GM12892 (cell line): ENCODE measurements at regions not wholly inside any gene's neighbourhood (a gene's known extent, or its start where the extent isn't known, plus 50 kb on each side); places are given as distances from the start of the nearest gene placed in this dataset.
"Not testable (repeated sequence)": the region's sequence is repeated elsewhere in the genome, so short reads cannot be mapped to it uniquely, and the experiment has no call there.

ENCODE experiments used
- DNase-seq: peaks from one replicate; pipeline ENCODE4 v3.0.0; 2011; ENCODE audit not compliant: insufficient read length
- FAIRE-seq: peaks from 2 replicates; lab custom pipeline; 2011; peaks lifted over from hg19 to GRCh38; lab: Jason Lieb, UNC
- POLR2A ChIP-seq: IDR thresholded peaks from 2 replicates; pipeline ENCODE4 v1.6.1; 2011; ENCODE audit warnings: low read depth, low read length, control low read depth
- POLR2AphosphoS5 ChIP-seq: IDR thresholded peaks from 2 replicates; pipeline ENCODE4 v1.6.1; 2011; ENCODE audit warnings: low read depth, low read length, control low read depth
- TAF1 ChIP-seq: IDR thresholded peaks from 2 replicates; pipeline ENCODE4 v1.6.1; 2011; ENCODE audit warnings: low read depth, mild to moderate bottlenecking, control low read depth, low read length, borderline replicate concordance

DNA sequence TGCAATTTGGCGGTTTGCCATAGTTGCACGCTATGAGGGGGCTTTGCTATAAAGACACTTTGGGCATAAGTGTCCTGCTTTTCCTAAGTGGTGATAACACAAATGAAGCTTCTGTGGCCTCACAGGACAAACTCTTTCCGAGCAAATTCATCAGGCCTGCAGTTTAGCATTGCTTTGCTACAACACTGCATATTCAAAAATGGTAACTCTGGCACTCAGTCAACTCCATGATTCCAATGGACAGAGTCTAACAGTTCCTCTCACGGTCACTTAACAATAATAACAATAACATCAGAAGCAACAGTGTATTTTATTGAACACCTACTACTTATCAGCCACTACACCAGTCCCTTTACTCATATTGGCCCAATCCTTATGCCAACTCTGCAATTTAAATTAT lies 222.5 kb downstream of the FRK start:
- no peak for DNase-seq
- no peak for FAIRE-seq
- TF ChIP-seq POLR2A, result no peak
- no peak for TF ChIP-seq TAF1
- no peak for TF ChIP-seq POLR2AphosphoS5

DNA sequence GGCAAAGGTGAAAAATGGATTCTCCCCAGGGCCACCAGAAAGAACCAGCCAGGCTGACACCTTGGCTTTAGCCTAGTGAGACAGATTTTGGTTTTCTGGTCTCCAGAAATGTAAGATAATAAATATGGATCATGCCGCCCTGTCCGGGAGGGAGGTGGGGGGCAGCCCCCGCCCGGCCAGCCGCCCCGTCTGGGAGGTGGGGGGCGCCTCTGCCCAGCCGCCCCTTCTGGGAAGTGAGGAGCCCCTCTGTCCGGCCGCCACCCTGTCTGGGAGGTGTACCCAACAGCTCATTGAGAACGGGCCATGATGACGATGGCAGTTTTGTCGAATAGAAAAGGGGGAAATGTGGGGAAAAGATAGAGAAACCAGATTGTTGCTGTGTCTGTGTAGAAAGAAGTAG lies 224.3 kb downstream of the FRK start:
- not testable (repeated sequence) for FAIRE-seq, DNase-seq

DNA sequence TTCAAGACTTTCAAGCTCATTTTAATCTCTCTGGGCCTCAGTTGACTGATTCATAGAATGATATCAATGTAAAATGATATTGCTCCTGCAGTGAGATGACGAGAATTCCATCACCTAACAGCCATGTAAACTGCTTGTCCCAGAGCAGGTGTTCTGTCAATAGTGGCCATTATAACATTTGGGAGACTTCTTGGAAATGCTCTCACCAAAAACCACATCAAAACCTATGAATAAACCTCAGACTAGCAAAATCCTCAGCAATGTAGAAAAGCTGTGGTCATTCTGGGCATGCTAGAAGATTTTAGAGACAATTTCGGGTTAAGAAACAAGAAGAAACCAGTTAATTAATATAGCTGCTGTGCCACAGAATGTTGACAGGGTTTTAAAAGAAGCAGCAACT lies 225.4 kb downstream of the FRK start:
- TF ChIP-seq POLR2A, result no peak
- TF ChIP-seq TAF1, result no peak
- TF ChIP-seq POLR2AphosphoS5, result no peak
- no peak for FAIRE-seq
- DNase-seq, result no peak

DNA sequence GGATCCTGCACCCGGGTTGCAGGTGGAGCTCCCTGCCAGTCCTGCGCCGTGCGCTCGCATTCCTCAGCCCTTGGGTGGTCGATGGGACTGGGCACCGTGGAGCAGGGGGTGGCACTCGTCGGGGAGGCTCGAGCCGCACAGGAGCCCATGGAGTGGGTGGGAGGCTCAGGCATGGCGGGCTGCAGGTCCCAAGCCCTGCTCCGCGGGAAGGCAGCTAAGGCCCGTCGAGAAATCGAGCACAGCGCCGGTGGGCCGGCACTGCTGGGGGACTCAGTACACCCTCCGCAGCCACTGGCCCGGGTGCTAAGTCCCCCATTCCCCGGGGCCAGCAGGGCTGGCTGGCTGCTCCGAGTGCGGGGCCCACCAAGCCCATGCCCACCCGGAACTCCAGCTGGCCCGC lies 226.1 kb downstream of the FRK start:
- not testable (repeated sequence) for FAIRE-seq, DNase-seq

DNA sequence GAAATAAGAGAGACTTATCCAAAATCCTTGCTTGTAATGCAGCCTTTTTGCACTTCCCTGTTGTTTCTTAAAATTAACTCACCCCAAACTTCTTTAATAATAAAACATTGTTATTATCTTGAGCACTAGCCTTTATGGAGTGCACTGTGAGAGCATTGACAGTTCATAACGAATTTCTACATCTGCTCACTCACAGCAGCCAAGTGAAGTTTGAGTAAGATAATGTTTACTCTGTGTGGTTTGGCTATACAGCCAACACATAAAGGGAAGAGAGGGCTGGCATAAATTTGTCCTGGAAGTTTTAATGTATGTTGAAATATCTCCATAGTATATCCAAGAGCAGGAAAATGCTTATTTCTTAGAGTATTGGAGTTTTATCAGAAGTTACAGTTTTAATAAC lies 227.9 kb downstream of the FRK start:
- DNase-seq, result no peak
- FAIRE-seq, result no peak
- TF ChIP-seq TAF1, result no peak
- no peak for TF ChIP-seq POLR2A
- no peak for TF ChIP-seq POLR2AphosphoS5

DNA sequence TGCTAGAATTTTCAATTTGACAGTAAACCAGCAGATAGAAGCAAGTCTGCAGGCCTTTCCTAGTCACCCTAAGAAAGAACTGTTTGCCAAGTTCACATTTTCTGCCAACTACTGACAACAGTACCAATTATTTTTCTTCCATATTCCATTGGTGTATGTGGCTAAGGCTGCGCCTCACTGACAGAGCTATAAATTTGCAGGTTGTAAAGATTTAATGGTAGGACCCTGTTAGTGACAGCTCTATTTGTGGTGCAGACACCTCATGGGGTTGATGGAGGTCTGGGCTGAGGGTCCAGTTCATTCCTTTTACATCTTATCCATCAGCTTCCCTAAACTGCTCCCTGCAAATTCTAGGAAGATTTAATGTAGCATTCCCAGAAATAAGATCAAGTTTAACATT lies 228.5 kb downstream of the FRK start:
- no peak for FAIRE-seq
- no peak for DNase-seq
- no peak for TF ChIP-seq POLR2AphosphoS5
- no peak for TF ChIP-seq TAF1
- no peak for TF ChIP-seq POLR2A

DNA sequence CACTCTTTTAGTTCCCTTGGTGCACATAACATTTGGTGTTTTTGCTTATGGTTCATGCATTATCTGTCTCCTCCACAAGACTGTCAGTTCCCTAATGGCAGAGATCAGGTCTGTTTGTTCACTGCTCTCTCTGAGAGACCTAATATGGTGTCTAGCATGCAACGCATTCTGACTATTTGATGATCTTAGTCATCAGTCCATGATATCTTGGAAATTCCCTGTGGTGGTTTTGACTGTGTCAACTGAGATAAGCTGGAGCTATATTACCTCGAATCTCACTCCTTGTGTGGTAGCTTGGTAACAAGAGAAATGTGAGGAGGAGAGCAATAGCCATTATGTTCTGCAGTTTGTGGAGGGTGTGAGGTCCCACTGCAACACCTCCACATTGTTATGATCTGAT lies 229.8 kb downstream of the FRK start:
- DNase-seq (no peak), FAIRE-seq (no peak)
- TF ChIP-seq POLR2A (no peak), TAF1 (no peak), POLR2AphosphoS5 (no peak)

DNA sequence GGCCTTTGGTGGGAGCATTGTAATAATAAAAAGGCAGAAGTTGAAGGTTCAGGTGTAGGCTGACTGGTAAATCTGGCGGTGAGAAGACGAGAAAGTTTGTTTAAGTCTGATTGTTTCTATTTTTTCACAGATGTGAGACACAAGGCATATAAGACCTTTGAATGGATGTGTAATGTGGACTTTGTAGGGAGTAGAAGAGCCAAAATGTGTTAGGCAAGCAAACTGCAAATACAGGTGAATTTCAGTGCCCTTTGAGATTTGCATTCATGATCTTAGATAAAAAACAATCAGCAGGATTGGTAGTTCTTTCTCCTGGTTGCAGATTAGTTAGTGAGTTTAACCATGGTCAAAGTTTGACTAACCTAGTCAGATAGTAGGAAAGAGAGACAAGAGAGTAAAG lies 238.9 kb downstream of the FRK start:
- DNase-seq, result no peak
- no peak for FAIRE-seq
- TF ChIP-seq POLR2AphosphoS5 (no peak), POLR2A (no peak), TAF1 (no peak)

DNA sequence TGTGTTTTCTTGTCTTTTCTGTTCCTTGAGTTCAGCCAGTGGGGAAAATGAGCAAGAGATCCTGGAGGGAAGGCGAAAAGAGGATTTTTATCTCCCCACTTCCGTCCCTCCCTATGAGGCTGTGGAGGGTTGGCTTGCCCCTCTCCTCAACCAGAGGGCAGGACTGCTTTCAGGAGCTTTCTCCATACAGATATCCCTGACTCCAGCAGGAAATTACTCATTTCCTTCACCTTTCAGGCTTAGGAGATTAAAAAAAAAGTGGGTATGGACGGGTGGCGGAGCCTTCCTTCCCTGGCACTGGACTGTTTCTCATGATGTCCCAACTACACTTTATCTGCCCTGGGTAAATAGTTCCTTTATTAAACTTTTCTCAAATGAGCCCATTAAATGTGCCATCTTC lies 241.2 kb downstream of the FRK start:
- DNase-seq, result no peak
- TF ChIP-seq POLR2AphosphoS5 (no peak), POLR2A (no peak), TAF1 (no peak)
- no peak for FAIRE-seq

DNA sequence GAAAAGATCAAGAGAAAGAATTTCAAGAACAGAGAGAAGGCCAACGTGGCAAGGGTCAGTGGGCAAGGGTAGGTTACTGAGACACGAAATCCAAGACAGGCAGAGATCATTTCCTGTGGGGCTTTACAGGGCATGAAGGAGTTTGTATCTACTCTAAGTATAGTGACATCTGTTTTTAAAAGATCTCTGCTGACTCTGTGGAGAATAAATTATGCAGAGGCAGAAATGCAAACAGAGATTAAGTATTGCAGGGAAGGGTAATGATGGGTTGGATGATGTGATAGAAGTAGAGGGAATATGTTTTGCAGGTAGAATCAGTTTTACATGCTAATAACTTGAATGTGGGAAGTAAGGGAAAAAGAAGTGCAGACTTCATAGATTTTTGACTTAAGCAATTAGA lies 243.5 kb downstream of the FRK start:
- TF ChIP-seq POLR2AphosphoS5 (no peak), TAF1 (no peak), POLR2A (no peak)
- DNase-seq (no peak), FAIRE-seq (no peak)

DNA sequence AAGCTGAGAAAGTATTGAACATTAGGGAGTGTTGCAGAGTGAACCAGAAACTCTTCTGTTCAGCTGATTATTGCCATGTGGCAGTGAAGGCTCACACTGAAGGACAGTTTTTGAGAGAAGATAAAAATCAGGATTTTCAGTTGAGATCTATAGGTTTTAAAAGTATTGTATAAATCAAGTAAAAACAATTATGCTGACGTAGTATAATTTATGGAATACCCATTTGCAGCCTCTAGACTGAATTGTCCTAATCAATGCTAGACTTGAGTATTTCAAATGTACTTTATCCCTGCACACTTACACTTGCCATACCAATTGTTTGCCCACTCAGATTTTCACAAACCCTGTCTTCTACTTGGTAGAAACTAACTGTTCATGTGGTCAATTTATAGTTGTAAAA lies 245.8 kb downstream of the FRK start:
- TF ChIP-seq POLR2A, result no peak
- no peak for TF ChIP-seq TAF1
- FAIRE-seq (no peak), DNase-seq (no peak)

DNA sequence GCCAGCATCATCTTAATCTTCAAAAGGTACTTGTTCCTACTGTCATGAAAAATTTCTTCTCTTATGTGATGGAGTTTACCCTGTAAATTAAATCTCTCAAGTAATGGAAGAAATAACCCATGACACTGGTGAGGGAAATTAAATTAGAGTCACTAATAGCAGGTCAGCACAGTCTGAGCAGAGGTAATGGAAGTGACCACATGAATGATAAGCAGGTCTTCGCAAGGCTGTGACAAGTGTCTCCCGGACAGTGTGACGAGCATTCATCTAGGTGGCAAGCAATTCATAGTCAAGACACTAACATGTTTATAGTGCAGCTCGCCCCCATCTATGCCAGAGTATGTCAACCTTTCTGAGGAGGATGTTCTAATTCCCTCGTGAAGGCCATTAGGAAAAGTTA lies 249.2 kb downstream of the FRK start:
- TF ChIP-seq POLR2A, result no peak
- no peak for TF ChIP-seq POLR2AphosphoS5
- no peak for TF ChIP-seq TAF1
- no peak for DNase-seq
- FAIRE-seq, result no peak

DNA sequence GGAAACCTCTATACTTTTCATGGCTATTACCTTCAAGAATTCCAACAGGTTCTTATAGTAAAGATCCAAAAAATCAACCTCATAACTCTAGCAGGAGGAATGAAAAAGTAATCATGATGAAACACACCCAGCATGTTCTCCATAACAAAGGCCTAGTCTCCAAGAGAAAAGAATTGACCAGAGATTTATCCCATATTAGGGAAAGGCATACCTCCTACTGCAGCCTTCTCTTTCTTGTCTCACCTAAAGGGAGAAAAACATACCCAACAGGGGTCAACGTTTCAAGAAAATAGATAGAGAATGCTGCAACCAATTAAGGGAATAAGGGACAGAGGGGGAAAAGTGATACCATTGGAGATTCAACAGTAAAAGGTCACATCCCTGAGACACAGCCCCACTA lies 262.5 kb downstream of the FRK start:
- FAIRE-seq (no peak), DNase-seq (no peak)
- TF ChIP-seq TAF1 (no peak), POLR2AphosphoS5 (no peak), POLR2A (no peak)
